ENCODE measurements at regions not wholly inside any gene's neighbourhood (a gene's known extent, or its start where the extent isn't known, plus 50 kb on each side); places are given as distances from the start of the nearest gene placed in this dataset.

- DNase-seq: no peak
Measured at GRCh38 chr5:10875201-10875768, 114.3 kb upstream of the DAP start.

GRCh38 chr5:10874541-10874940 lies 113.5 kb upstream of the DAP start:
- DNase-seq: peak; percentile 22

GRCh38 chr5:10870791-10871190 lies 109.8 kb upstream of the DAP start:
- no peak for DNase-seq

- DNase-seq: peak; percentile 37
Measured at GRCh38 chr5:10868956-10869355, 107.9 kb upstream of the DAP start.

GRCh38 chr5:10867389-10868303 lies 106.6 kb upstream of the DAP start:
- DNase-seq: no peak

- DNase-seq: peak; percentile 21
Measured at GRCh38 chr5:10866913-10867312, 105.9 kb upstream of the DAP start.

- DNase-seq: peak; percentile 78
Measured at GRCh38 chr5:10863763-10864383, 102.8 kb upstream of the DAP start.

GRCh38 chr5:10862085-10862484 lies 101.1 kb upstream of the DAP start:
- no peak for DNase-seq

GRCh38 chr5:10861423-10861790 lies 100.4 kb upstream of the DAP start:
- no peak for DNase-seq

GRCh38 chr5:10860645-10861422 lies 99.8 kb upstream of the DAP start:
- DNase-seq: no peak

GRCh38 chr5:10860196-10860543 lies 99.1 kb upstream of the DAP start:
- DNase-seq: no peak

- peak; percentile 46 for DNase-seq
Measured at GRCh38 chr5:10859393-10860195, 98.6 kb upstream of the DAP start.

GRCh38 chr5:10858945-10859344 lies 97.9 kb upstream of the DAP start:
- no peak for DNase-seq

GRCh38 chr5:10858307-10858706 lies 97.3 kb upstream of the DAP start:
- DNase-seq: no peak

GRCh38 chr5:10857338-10857733 lies 96.3 kb upstream of the DAP start:
- DNase-seq: no peak

GRCh38 chr5:10856683-10857337 lies 95.8 kb upstream of the DAP start:
- DNase-seq: peak; percentile 31

- DNase-seq: no peak
Measured at GRCh38 chr5:10856071-10856470, 95.0 kb upstream of the DAP start.

GRCh38 chr5:10854506-10855277 lies 93.7 kb upstream of the DAP start:
- no peak for DNase-seq

GRCh38 chr5:10853154-10853553 lies 92.1 kb upstream of the DAP start:
- no peak for DNase-seq

GRCh38 chr5:10849278-10849677 lies 88.2 kb upstream of the DAP start:
- no peak for DNase-seq

- no peak for DNase-seq
Measured at GRCh38 chr5:10844016-10844415, 83.0 kb upstream of the DAP start.
